ENCODE measurements at regions not wholly inside any gene's neighbourhood (a gene's known extent, or its start where the extent isn't known, plus 50 kb on each side); places are given as distances from the start of the nearest gene placed in this dataset.

GRCh38 chr2:221243771-221244170, 328.3 kb downstream of the EPHA4 start:
- Histone ChIP-seq H3K9me3 (peaks cover 0 to 2% (median 0%) of the 10 kb centered on the region in 8 donors), H3K4me1 (no peaks in the 10 kb centered on the region), H3K27me3 (replicated peaks in 1 of 7) (no peaks in the 10 kb centered on the region), H3K4me3 (no peak overlapping the region), H3K36me3 (no peaks in the 10 kb centered on the region), H3K27ac (no peak overlapping the region)
- intact Hi-C loops (cut with DNase I; ENCODE audit: low total_unique reads), result no loop called here
- no peak for DNase-seq
- WGBS, 5 donors, result 61 to 75% (median 72%) methylated on average over 2 of the region's 2 CpGs
- TF ChIP-seq POLR2A (IDR thresholded peaks at IDR 0.05), result no peak
- no peak for TF ChIP-seq CTCF (IDR thresholded peaks at IDR 0.05 in 8 of 11, conservative IDR thresholded peaks at IDR 0.05 in 3 of 11)
- no peak for TF ChIP-seq POLR2AphosphoS5 (IDR thresholded peaks at IDR 0.05)

GRCh38 chr2:221245045-221245444, 327.1 kb downstream of the EPHA4 start:
- peaks cover 0 to 5% (median 0%) of the 10 kb centered on the region in 8 donors for H3K9me3 ChIP-seq
- intact Hi-C loops (cut with DNase I; ENCODE audit: low total_unique reads), result no loop called here
- H3K36me3 ChIP-seq, result no peaks in the 10 kb centered on the region
- TF ChIP-seq POLR2A (IDR thresholded peaks at IDR 0.05), result no peak
- TF ChIP-seq CTCF (IDR thresholded peaks at IDR 0.05 in 8 of 11, conservative IDR thresholded peaks at IDR 0.05 in 3 of 11), result no peak
- no peak for TF ChIP-seq POLR2AphosphoS5 (IDR thresholded peaks at IDR 0.05)
- H3K27ac ChIP-seq, result no peak overlapping the region
- no peak for DNase-seq
- H3K4me3 ChIP-seq, result no peak overlapping the region
- H3K27me3 ChIP-seq (replicated peaks in 1 of 7), result no peaks in the 10 kb centered on the region
- WGBS, 5 donors, result 65 to 72% (median 67%) methylated on average over 3 of the region's 3 CpGs
- H3K4me1 ChIP-seq, result no peaks in the 10 kb centered on the region

GRCh38 chr2:221245772-221246171, 326.3 kb downstream of the EPHA4 start:
- 89 to 98% (median 91%) methylated on average over 2 of the region's 2 CpGs for WGBS, 5 donors
- Histone ChIP-seq H3K27me3 (replicated peaks in 1 of 7) (no peaks in the 10 kb centered on the region), H3K4me1 (no peaks in the 10 kb centered on the region), H3K9me3 (peaks cover 0 to 5% (median 0%) of the 10 kb centered on the region in 8 donors), H3K27ac (no peak overlapping the region), H3K4me3 (no peak overlapping the region), H3K36me3 (no peaks in the 10 kb centered on the region)
- intact Hi-C loops (cut with DNase I; ENCODE audit: low total_unique reads), result no loop called here
- TF ChIP-seq POLR2AphosphoS5 (IDR thresholded peaks at IDR 0.05), result no peak
- TF ChIP-seq CTCF (IDR thresholded peaks at IDR 0.05 in 8 of 11, conservative IDR thresholded peaks at IDR 0.05 in 3 of 11), result no peak
- no peak for TF ChIP-seq POLR2A (IDR thresholded peaks at IDR 0.05)
- DNase-seq, result no peak

GRCh38 chr2:221254299-221254698, 317.8 kb downstream of the EPHA4 start:
- Histone ChIP-seq H3K9me3 (peaks cover 0 to 4% (median 0%) of the 10 kb centered on the region in 8 donors), H3K4me3 (no peak overlapping the region), H3K27ac (no peak overlapping the region), H3K4me1 (no peaks in the 10 kb centered on the region), H3K36me3 (no peaks in the 10 kb centered on the region), H3K27me3 (replicated peaks in 1 of 7) (no peaks in the 10 kb centered on the region)
- TF ChIP-seq POLR2AphosphoS5 (IDR thresholded peaks at IDR 0.05) (no peak), CTCF (IDR thresholded peaks at IDR 0.05 in 8 of 11, conservative IDR thresholded peaks at IDR 0.05 in 3 of 11) (no peak), POLR2A (IDR thresholded peaks at IDR 0.05) (no peak)
- WGBS, 5 donors, result 62 to 90% (median 82%) methylated on average over 4 of the region's 4 CpGs
- intact Hi-C loops (cut with DNase I; ENCODE audit: low total_unique reads), result no loop called here
- no peak for DNase-seq
